ENCODE measurements at regions not wholly inside any gene's neighbourhood (a gene's known extent, or its start where the extent isn't known, plus 50 kb on each side); places are given as distances from the start of the nearest gene placed in this dataset.

- peak overlapping the region in 1 of 2 donors; percentile 28 for H3K27ac ChIP-seq (ENCODE audit: low read depth in 1 of 2, low read length in 2 of 2)
- ATAC-seq (ENCODE audit: low FRiP score) (no peak), DNase-seq (no peak)
- WGBS, 2 donors = 9 to 13% methylated on average over 5 of the region's 5 CpGs
- H3K4me3 ChIP-seq (ENCODE audit: low read length in 2 of 2) = no peak overlapping the region
- intact Hi-C loops (cut with DNase I) = no loop called here
- no peaks in the 10 kb centered on the region for H3K4me1 ChIP-seq (ENCODE audit: control insufficient read depth in 1 of 2, insufficient read depth in 2 of 2, low read length in 2 of 2)
- no peaks in the 10 kb centered on the region for H3K9me3 ChIP-seq (ENCODE audit: control insufficient read depth, low read length)
- H3K36me3 ChIP-seq (ENCODE audit: control insufficient read depth in 1 of 2, insufficient read depth in 2 of 2, low read length in 1 of 2) = no peaks in the 10 kb centered on the region
- no peaks in the 10 kb centered on the region for H3K27me3 ChIP-seq (ENCODE audit: control insufficient read depth in 1 of 2, insufficient read depth in 2 of 2, low read length in 1 of 2)
These were observed 655.7 kb upstream of the INTU start for GRCh38 chr4:126976850-126977632.

GRCh38 chr4:126986005-126986404 lies 646.8 kb upstream of the INTU start:
- no peak for ATAC-seq (ENCODE audit: low FRiP score)

GRCh38 chr4:126986828-126987227 lies 645.9 kb upstream of the INTU start:
- Histone ChIP-seq H3K4me1 (ENCODE audit: control insufficient read depth in 1 of 2, insufficient read depth in 2 of 2, low read length in 2 of 2) (no peaks in the 10 kb centered on the region), H3K27ac (ENCODE audit: low read depth in 1 of 2, low read length in 2 of 2) (no peak overlapping the region), H3K4me3 (ENCODE audit: low read length in 2 of 2) (no peak overlapping the region), H3K27me3 (ENCODE audit: control insufficient read depth in 1 of 2, insufficient read depth in 2 of 2, low read length in 1 of 2) (no peaks in the 10 kb centered on the region), H3K36me3 (ENCODE audit: control insufficient read depth in 1 of 2, insufficient read depth in 2 of 2, low read length in 1 of 2) (no peaks in the 10 kb centered on the region), H3K9me3 (ENCODE audit: control insufficient read depth, low read length) (no peaks in the 10 kb centered on the region)
- ATAC-seq (ENCODE audit: low FRiP score) (no peak), DNase-seq (no peak)
- intact Hi-C loops (cut with DNase I) = no loop called here

More at GRCh38 chr4:126986005-126986404, 646.8 kb upstream of the INTU start:
- Histone ChIP-seq H3K4me3 (ENCODE audit: low read length in 2 of 2) (no peak overlapping the region), H3K9me3 (ENCODE audit: control insufficient read depth, low read length) (no peaks in the 10 kb centered on the region), H3K4me1 (ENCODE audit: control insufficient read depth in 1 of 2, insufficient read depth in 2 of 2, low read length in 2 of 2) (no peaks in the 10 kb centered on the region), H3K36me3 (ENCODE audit: control insufficient read depth in 1 of 2, insufficient read depth in 2 of 2, low read length in 1 of 2) (no peaks in the 10 kb centered on the region), H3K27ac (ENCODE audit: low read depth in 1 of 2, low read length in 2 of 2) (no peak overlapping the region), H3K27me3 (ENCODE audit: control insufficient read depth in 1 of 2, insufficient read depth in 2 of 2, low read length in 1 of 2) (no peaks in the 10 kb centered on the region)
- intact Hi-C loops (cut with DNase I) = no loop called here
- no peak for DNase-seq
- 94 to 100% methylated on average over 1 of the region's 1 CpG for WGBS, 2 donors

DNA sequence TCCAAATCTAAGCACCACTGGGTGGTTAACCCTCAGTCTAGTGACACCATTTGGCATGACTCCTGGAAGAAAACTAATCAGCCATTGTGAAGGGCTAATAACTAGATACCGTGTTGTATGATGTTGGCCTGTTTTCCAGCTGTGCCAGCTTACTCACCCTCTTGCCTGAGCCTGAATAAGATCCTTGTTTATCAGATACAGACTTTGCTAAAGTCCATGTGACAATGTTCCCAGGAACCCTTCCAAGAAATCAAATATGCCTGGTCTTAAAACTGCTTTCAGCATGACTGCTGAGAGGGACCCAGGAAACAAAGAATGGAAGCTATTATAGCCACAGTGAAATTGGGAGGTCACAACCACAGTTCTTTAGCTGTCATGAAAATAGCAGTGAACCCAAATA lies 640.8 kb upstream of the INTU start:
- intact Hi-C loops (cut with DNase I) = no loop called here
- H3K27me3 ChIP-seq (ENCODE audit: control insufficient read depth in 1 of 2, insufficient read depth in 2 of 2, low read length in 1 of 2) = no peaks in the 10 kb centered on the region
- ATAC-seq (ENCODE audit: low FRiP score) (no peak), DNase-seq (no peak)
- no peak overlapping the region for H3K27ac ChIP-seq (ENCODE audit: low read depth in 1 of 2, low read length in 2 of 2)
- H3K36me3 ChIP-seq (ENCODE audit: control insufficient read depth in 1 of 2, insufficient read depth in 2 of 2, low read length in 1 of 2) = no peaks in the 10 kb centered on the region
- H3K9me3 ChIP-seq (ENCODE audit: control insufficient read depth, low read length) = no peaks in the 10 kb centered on the region
- H3K4me3 ChIP-seq (ENCODE audit: low read length in 2 of 2) = no peak overlapping the region
- 42 to 45% methylated on average over 1 of the region's 1 CpG for WGBS, 2 donors
- no peaks in the 10 kb centered on the region for H3K4me1 ChIP-seq (ENCODE audit: control insufficient read depth in 1 of 2, insufficient read depth in 2 of 2, low read length in 2 of 2)

DNA sequence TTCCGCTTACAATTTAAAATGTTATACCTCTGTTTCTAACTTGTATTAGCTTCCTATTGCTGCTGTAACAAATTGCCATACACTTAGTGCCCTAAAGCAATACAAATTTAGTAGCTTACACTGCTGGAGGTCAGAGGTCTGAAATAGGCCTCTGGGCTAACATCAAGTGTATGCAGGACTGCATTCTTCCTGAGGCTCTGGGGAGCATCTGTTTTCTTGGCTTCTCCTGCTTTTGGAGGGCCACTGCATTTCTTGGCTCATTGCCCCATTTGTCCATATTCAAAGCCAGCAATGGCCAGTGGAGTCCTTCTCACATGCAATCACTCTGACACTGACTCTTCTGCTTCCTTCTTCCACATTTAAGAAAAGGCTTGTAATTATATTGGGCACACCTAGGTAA lies 639.8 kb upstream of the INTU start:
- DNase-seq = no peak
- WGBS, 2 donors = 97 to 98% methylated on average over 1 of the region's 1 CpG
- H3K4me3 ChIP-seq (ENCODE audit: low read length in 2 of 2) = no peak overlapping the region

DNA sequence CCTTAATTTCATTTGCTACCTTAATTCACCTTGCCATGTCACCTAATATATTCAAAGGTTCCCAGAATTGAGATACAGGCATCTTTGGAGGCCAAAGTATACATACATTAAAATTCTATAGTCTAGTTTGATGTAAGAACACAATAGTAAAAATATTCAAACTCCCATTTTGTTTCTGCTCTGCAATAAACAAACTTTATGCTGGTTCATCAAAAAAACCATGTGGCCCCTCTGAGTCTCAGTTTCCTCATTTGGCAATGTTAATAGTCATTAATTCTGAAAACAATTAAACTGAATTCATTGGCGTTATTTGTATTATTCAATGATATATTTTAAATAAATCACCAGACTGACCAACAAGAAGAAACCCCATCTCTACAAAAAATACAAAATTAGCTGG lies 639.4 kb upstream of the INTU start:
- 96 to 97% methylated on average over 1 of the region's 1 CpG for WGBS, 2 donors
- Histone ChIP-seq H3K27ac (ENCODE audit: low read depth in 1 of 2, low read length in 2 of 2) (no peak overlapping the region), H3K4me3 (ENCODE audit: low read length in 2 of 2) (no peak overlapping the region), H3K4me1 (ENCODE audit: control insufficient read depth in 1 of 2, insufficient read depth in 2 of 2, low read length in 2 of 2) (no peaks in the 10 kb centered on the region), H3K36me3 (ENCODE audit: control insufficient read depth in 1 of 2, insufficient read depth in 2 of 2, low read length in 1 of 2) (no peaks in the 10 kb centered on the region), H3K27me3 (ENCODE audit: control insufficient read depth in 1 of 2, insufficient read depth in 2 of 2, low read length in 1 of 2) (no peaks in the 10 kb centered on the region), H3K9me3 (ENCODE audit: control insufficient read depth, low read length) (no peaks in the 10 kb centered on the region)
- intact Hi-C loops (cut with DNase I) = no loop called here
- no peak for DNase-seq
- ATAC-seq (ENCODE audit: low FRiP score) = no peak

More for the DNA sequence above, 639.8 kb upstream of the INTU start:
- Histone ChIP-seq H3K36me3 (ENCODE audit: control insufficient read depth in 1 of 2, insufficient read depth in 2 of 2, low read length in 1 of 2) (no peaks in the 10 kb centered on the region), H3K27me3 (ENCODE audit: control insufficient read depth in 1 of 2, insufficient read depth in 2 of 2, low read length in 1 of 2) (no peaks in the 10 kb centered on the region), H3K9me3 (ENCODE audit: control insufficient read depth, low read length) (no peaks in the 10 kb centered on the region), H3K4me1 (ENCODE audit: control insufficient read depth in 1 of 2, insufficient read depth in 2 of 2, low read length in 2 of 2) (no peaks in the 10 kb centered on the region), H3K27ac (ENCODE audit: low read depth in 1 of 2, low read length in 2 of 2) (no peak overlapping the region)
- no peak for ATAC-seq (ENCODE audit: low FRiP score)
- intact Hi-C loops (cut with DNase I) = no loop called here

GRCh38 chr4:126995235-126995634 lies 637.5 kb upstream of the INTU start:
- DNase-seq (no peak), ATAC-seq (ENCODE audit: low FRiP score) (no peak)
- no peak overlapping the region for H3K27ac ChIP-seq (ENCODE audit: low read depth in 1 of 2, low read length in 2 of 2)
- H3K4me3 ChIP-seq (ENCODE audit: low read length in 2 of 2) = no peak overlapping the region
- no peaks in the 10 kb centered on the region for H3K9me3 ChIP-seq (ENCODE audit: control insufficient read depth, low read length)
- no peaks in the 10 kb centered on the region for H3K36me3 ChIP-seq (ENCODE audit: control insufficient read depth in 1 of 2, insufficient read depth in 2 of 2, low read length in 1 of 2)
- no peaks in the 10 kb centered on the region for H3K27me3 ChIP-seq (ENCODE audit: control insufficient read depth in 1 of 2, insufficient read depth in 2 of 2, low read length in 1 of 2)
- intact Hi-C loops (cut with DNase I) = no loop called here
- no peaks in the 10 kb centered on the region for H3K4me1 ChIP-seq (ENCODE audit: control insufficient read depth in 1 of 2, insufficient read depth in 2 of 2, low read length in 2 of 2)

DNA sequence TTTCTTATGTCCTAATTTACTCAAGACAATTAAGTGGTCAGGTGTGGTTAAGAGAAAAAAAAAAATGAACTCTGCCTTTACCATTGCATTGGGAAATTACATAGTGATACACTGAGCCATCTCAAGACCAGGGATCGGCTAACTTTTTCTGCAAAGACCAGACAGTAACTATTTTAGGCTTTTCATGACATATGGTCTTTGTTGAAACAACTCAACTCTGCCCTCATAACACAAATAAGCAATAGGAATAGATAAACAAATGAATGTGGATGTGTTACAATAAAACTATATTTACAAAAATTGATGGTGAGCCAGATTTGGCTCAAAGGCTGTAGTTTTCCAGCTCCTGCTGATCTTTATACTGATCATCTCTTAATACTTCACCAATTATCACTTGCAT lies 632.6 kb upstream of the INTU start:
- Histone ChIP-seq H3K4me1 (ENCODE audit: control insufficient read depth in 1 of 2, insufficient read depth in 2 of 2, low read length in 2 of 2) (no peaks in the 10 kb centered on the region), H3K36me3 (ENCODE audit: control insufficient read depth in 1 of 2, insufficient read depth in 2 of 2, low read length in 1 of 2) (no peaks in the 10 kb centered on the region), H3K4me3 (ENCODE audit: low read length in 2 of 2) (no peak overlapping the region), H3K9me3 (ENCODE audit: control insufficient read depth, low read length) (no peaks in the 10 kb centered on the region), H3K27ac (ENCODE audit: low read depth in 1 of 2, low read length in 2 of 2) (no peak overlapping the region), H3K27me3 (ENCODE audit: control insufficient read depth in 1 of 2, insufficient read depth in 2 of 2, low read length in 1 of 2) (no peaks in the 10 kb centered on the region)
- 77 to 80% methylated on average over 1 of the region's 1 CpG for WGBS, 2 donors
- DNase-seq = no peak
- intact Hi-C loops (cut with DNase I) = no loop called here
- ATAC-seq (ENCODE audit: low FRiP score) = no peak

GRCh38 chr4:127000846-127001245 lies 631.9 kb upstream of the INTU start:
- no peak for ATAC-seq (ENCODE audit: low FRiP score)

More at GRCh38 chr4:127000846-127001245, 631.9 kb upstream of the INTU start:
- Histone ChIP-seq H3K4me1 (ENCODE audit: control insufficient read depth in 1 of 2, insufficient read depth in 2 of 2, low read length in 2 of 2) (no peaks in the 10 kb centered on the region), H3K4me3 (ENCODE audit: low read length in 2 of 2) (no peak overlapping the region), H3K27me3 (ENCODE audit: control insufficient read depth in 1 of 2, insufficient read depth in 2 of 2, low read length in 1 of 2) (no peaks in the 10 kb centered on the region), H3K9me3 (ENCODE audit: control insufficient read depth, low read length) (no peaks in the 10 kb centered on the region), H3K36me3 (ENCODE audit: control insufficient read depth in 1 of 2, insufficient read depth in 2 of 2, low read length in 1 of 2) (no peaks in the 10 kb centered on the region), H3K27ac (ENCODE audit: low read depth in 1 of 2, low read length in 2 of 2) (no peak overlapping the region)
- no peak for DNase-seq
- 97% methylated on average over 2 of the region's 2 CpGs for WGBS, 2 donors
- intact Hi-C loops (cut with DNase I) = no loop called here
